A673 (cell line): ENCODE measurements at regions not wholly inside any gene's neighbourhood (a gene's known extent, or its start where the extent isn't known, plus 50 kb on each side); places are given as distances from the start of the nearest gene placed in this dataset.

Source experiments
- BruUV-seq: library from RNA; stranded (reverse); fragments of 400-500 nt; replicated peaks from 2 replicates; lab custom pipeline; 2021; lab: Mats Ljungman, UMichigan
- CTCF ChIA-PET: fragments of 300-600 bp; sonication (Branson Sonifier 250); formaldehyde crosslinking; loops from one replicate; lab custom pipeline; 2022; ENCODE audit warnings: antibody characterized with exemption; lab: Charles Lee
- POLR2A ChIA-PET: fragments of 300-600 bp; sonication (Branson Sonifier 250); formaldehyde crosslinking; loops from one replicate; lab custom pipeline; 2022; ENCODE audit warnings: antibody characterized with exemption; ENCODE audit not compliant: low non-redundant PET; lab: Charles Lee
- DNase-seq: peaks from one replicate; pipeline ENCODE4 v3.0.0-alpha.2; 2015; ENCODE audit warnings: low spot score
- H3K27ac ChIP-seq: fragments of 200-600 bp; sonication (generic); 2 replicates; pipeline ENCODE4 v1.5.1; 2016; ENCODE audit warnings: mixed run types, low read depth, mild to moderate bottlenecking, mixed read lengths, antibody characterized with exemption, low read length; ENCODE audit not compliant: poor library complexity, severe bottlenecking
- H3K27me3 ChIP-seq: fragments of 200-600 bp; sonication (generic); replicated peaks from 2 replicates; pipeline ENCODE4 v1.6.1; 2017; ENCODE audit warnings: mixed run types, low read depth, mild to moderate bottlenecking, mixed read lengths, antibody characterized with exemption, low read length; ENCODE audit not compliant: insufficient read depth, poor library complexity
- H3K36me3 ChIP-seq: fragments of 200-600 bp; sonication (generic); 2 replicates; pipeline ENCODE4 v1.6.1; 2016; ENCODE audit warnings: mixed run types, mild to moderate bottlenecking, mixed read lengths, antibody characterized with exemption, low read length; ENCODE audit not compliant: insufficient read depth, poor library complexity, severe bottlenecking
- H3K4me1 ChIP-seq: fragments of 200-600 bp; sonication (generic); 2 replicates; pipeline ENCODE4 v1.6.1; 2017; ENCODE audit warnings: mixed run types, mild to moderate bottlenecking, mixed read lengths, antibody characterized with exemption, low read length; ENCODE audit not compliant: insufficient read depth, poor library complexity, severe bottlenecking
- H3K4me3 ChIP-seq: fragments of 200-600 bp; sonication (generic); 2 replicates; pipeline ENCODE4 v1.5.1; 2016; ENCODE audit warnings: low read depth, mixed run types, mild to moderate bottlenecking, mixed read lengths, low read length; ENCODE audit not compliant: poor library complexity, severe bottlenecking
- H3K9me3 ChIP-seq: fragments of 200-600 bp; sonication (generic); 2 replicates; pipeline ENCODE4 v1.6.1; 2016; ENCODE audit warnings: mixed run types, low read depth, mild to moderate bottlenecking, mixed read lengths, antibody characterized with exemption, low read length; ENCODE audit not compliant: poor library complexity, severe bottlenecking
- EZH2 ChIP-seq: fragments of 200-600 bp; sonication (generic); IDR thresholded peaks from 2 replicates; pipeline ENCODE4 v1.6.1; 2017; ENCODE audit warnings: borderline replicate concordance, low read depth, mild to moderate bottlenecking, mixed read lengths, antibody characterized with exemption, low read length; ENCODE audit not compliant: poor library complexity, severe bottlenecking
- intact Hi-C: fragments of 100-400 bp; cut with micrococcal nuclease; formaldehyde crosslinking; loops from one replicate; pipeline ENCODE4 v1.10.0; 2022; ENCODE audit not compliant: unreplicated experiment
- TF ChIP-seq, protein P1 (sequence below): fragments of 300-800, 200-600 bp; sonication (generic); conservative IDR thresholded peaks from 2 replicates; pipeline ENCODE4 v1.5.1; 2017; ENCODE audit warnings: low read depth, mild to moderate bottlenecking, antibody characterized with exemption, low read length, moderate library complexity, mixed read lengths

DNA sequence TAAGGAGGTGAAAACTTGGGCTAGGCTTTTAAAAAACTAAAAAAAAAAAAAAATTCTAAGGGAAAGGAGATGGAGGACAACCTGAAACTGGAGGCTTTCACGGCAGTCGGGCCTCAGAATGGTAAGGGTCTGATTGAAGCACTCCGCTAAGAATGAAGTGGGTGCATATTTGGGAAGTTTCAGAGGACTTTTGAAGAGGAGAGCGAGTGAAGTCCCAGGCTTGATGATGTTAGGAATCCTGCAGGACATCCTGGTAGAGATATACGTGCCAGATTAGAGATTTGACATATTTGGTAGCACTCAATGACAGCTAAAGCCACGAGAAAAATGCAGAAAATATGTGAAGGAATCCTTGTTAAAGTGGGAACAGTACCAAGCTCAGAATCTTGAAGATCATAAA is 186.2 kb downstream of the SNAPC1 start:
- Histone ChIP-seq H3K27me3 (no peaks in the 10 kb centered on the region), H3K4me1 (no peaks in the 10 kb centered on the region), H3K27ac (no peak overlapping the region), H3K4me3 (no peak overlapping the region), H3K36me3 (no peaks in the 10 kb centered on the region), H3K9me3 (no peaks in the 10 kb centered on the region)
- intact Hi-C loops = no loop called here
- TF ChIP-seq, protein P1, sequence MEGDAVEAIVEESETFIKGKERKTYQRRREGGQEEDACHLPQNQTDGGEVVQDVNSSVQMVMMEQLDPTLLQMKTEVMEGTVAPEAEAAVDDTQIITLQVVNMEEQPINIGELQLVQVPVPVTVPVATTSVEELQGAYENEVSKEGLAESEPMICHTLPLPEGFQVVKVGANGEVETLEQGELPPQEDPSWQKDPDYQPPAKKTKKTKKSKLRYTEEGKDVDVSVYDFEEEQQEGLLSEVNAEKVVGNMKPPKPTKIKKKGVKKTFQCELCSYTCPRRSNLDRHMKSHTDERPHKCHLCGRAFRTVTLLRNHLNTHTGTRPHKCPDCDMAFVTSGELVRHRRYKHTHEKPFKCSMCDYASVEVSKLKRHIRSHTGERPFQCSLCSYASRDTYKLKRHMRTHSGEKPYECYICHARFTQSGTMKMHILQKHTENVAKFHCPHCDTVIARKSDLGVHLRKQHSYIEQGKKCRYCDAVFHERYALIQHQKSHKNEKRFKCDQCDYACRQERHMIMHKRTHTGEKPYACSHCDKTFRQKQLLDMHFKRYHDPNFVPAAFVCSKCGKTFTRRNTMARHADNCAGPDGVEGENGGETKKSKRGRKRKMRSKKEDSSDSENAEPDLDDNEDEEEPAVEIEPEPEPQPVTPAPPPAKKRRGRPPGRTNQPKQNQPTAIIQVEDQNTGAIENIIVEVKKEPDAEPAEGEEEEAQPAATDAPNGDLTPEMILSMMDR = no peak
- TF ChIP-seq EZH2 = no peak
- POLR2A ChIA-PET = no interaction called here
- BruUV-seq = no TSS peak
- DNase-seq = no peak
- CTCF ChIA-PET = no interaction called here

DNA sequence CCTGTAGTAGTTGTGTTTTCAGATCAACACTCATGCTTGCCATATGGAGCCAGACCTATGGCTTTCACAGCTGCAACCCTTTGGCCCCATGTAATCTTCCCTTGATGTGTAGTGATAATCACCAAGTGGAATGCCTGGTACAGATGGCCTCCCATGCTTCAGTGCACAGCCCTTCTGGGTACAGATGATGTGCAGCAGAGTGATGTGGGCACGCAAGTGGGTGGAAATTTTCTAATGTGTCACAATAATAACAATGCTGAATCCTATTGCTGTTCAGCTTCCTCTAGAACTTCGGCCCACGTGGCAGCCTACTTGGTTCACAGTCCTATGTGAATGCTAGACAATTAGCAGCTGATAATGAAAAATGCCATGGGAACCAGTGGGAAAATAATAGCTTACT is 188.1 kb downstream of the SNAPC1 start:
- no peaks in the 10 kb centered on the region for H3K27me3 ChIP-seq
- POLR2A ChIA-PET = no interaction called here
- CTCF ChIA-PET = no interaction called here
- H3K36me3 ChIP-seq = no peaks in the 10 kb centered on the region
- H3K4me1 ChIP-seq = no peaks in the 10 kb centered on the region
- no peaks in the 10 kb centered on the region for H3K9me3 ChIP-seq
- H3K4me3 ChIP-seq = no peak overlapping the region
- H3K27ac ChIP-seq = no peak overlapping the region
- TF ChIP-seq, protein P1 = no peak
- no peak for TF ChIP-seq EZH2
- no peak for DNase-seq
- intact Hi-C loops = no loop called here
- no TSS peak for BruUV-seq

DNA sequence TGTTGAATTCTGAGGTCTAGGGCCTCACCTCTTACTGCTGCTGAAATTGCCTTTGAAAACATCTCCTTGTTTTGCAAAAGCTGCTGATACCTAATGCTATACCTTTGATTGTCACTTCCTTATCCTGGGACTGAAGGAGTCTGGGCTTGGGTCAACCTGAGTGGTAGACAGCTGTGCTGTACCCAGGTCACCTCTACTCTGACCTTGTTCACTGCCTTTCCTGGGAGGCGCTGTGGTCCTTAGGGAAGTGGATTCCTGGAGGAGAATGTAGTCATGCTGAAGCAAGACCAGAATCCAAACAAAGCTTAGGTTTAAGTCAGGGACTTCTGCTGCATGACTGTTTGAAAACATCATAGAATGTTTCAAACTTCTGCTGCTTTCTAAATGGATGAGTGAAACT is 191.4 kb downstream of the SNAPC1 start:
- no TSS peak for BruUV-seq

More for the DNA sequence above, 191.4 kb downstream of the SNAPC1 start:
- Histone ChIP-seq H3K4me3 (no peak overlapping the region), H3K9me3 (peaks cover 14% of the 10 kb centered on the region), H3K27me3 (no peaks in the 10 kb centered on the region), H3K36me3 (no peaks in the 10 kb centered on the region), H3K4me1 (no peaks in the 10 kb centered on the region), H3K27ac (no peak overlapping the region)
- intact Hi-C loops = no loop called here
- POLR2A ChIA-PET = no interaction called here
- TF ChIP-seq EZH2 = no peak
- TF ChIP-seq, protein P1 = no peak
- CTCF ChIA-PET = no interaction called here
- no peak for DNase-seq
